Neural progenitor cell (in vitro differentiated cells): ENCODE measurements at regions not wholly inside any gene's neighbourhood (a gene's known extent, or its start where the extent isn't known, plus 50 kb on each side); places are given as distances from the start of the nearest gene placed in this dataset.

Experiments used
- CTCF ChIP-seq: fragments of 200-600 bp; sonication (generic); IDR thresholded peaks from 2 replicates; pipeline ENCODE4 v1.5.1; 2017; ENCODE audit warnings: antibody characterized with exemption, mild to moderate bottlenecking
- EZH2 ChIP-seq: fragments of 200-600 bp; sonication (generic); IDR thresholded peaks from 2 replicates; pipeline ENCODE4 v1.6.1; 2017; ENCODE audit warnings: antibody characterized with exemption, mild to moderate bottlenecking, moderate library complexity
- EZH2phosphoT487 ChIP-seq: fragments of 200-600 bp; sonication (generic); IDR thresholded peaks from 2 replicates; pipeline ENCODE4 v1.6.1; 2017; ENCODE audit warnings: antibody characterized with exemption

GRCh38 chr11:91066456-91067047 is 843.7 kb upstream of the CHORDC1 start:
- no peak for TF ChIP-seq CTCF
- no peak for TF ChIP-seq EZH2phosphoT487
- TF ChIP-seq EZH2 = no peak
